ENCODE measurements at regions not wholly inside any gene's neighbourhood (a gene's known extent, or its start where the extent isn't known, plus 50 kb on each side); places are given as distances from the start of the nearest gene placed in this dataset.

DNA sequence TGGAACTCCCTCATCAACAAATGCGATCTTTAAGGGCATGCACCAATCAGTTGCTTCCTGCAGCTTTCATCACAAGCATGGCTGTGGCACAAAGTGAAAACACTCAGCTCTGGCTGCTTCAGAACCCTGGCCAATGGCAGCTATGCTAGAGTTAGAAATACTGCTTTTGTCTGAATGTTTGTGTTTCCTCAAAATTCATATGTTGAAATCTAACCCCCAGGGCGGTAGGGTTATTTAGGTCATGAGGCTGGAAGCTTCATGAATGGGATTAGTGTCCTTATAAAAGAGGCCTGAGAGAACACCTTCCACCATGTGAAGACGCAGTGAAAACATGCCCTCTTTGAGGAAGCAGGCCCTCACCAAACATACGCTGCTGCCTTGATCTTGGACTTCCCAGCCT is 453.9 kb downstream of the SNAPC1 start:
- Mint-ChIP-seq H3K27me3 (ENCODE audit: low read depth) (peaks cover 1% of the 10 kb centered on the region), H3K27ac (no peak overlapping the region), H3K4me1 (no peaks in the 10 kb centered on the region), H3K9me3 (no peaks in the 10 kb centered on the region), H3K36me3 (ENCODE audit: low read depth) (no peaks in the 10 kb centered on the region), H3K4me3 (no peak overlapping the region)
- TF ChIP-seq, protein P1, sequence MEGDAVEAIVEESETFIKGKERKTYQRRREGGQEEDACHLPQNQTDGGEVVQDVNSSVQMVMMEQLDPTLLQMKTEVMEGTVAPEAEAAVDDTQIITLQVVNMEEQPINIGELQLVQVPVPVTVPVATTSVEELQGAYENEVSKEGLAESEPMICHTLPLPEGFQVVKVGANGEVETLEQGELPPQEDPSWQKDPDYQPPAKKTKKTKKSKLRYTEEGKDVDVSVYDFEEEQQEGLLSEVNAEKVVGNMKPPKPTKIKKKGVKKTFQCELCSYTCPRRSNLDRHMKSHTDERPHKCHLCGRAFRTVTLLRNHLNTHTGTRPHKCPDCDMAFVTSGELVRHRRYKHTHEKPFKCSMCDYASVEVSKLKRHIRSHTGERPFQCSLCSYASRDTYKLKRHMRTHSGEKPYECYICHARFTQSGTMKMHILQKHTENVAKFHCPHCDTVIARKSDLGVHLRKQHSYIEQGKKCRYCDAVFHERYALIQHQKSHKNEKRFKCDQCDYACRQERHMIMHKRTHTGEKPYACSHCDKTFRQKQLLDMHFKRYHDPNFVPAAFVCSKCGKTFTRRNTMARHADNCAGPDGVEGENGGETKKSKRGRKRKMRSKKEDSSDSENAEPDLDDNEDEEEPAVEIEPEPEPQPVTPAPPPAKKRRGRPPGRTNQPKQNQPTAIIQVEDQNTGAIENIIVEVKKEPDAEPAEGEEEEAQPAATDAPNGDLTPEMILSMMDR (IDR thresholded peaks at IDR 0.05; ENCODE audit: unreplicated experiment in 3 of 3): no peak

DNA sequence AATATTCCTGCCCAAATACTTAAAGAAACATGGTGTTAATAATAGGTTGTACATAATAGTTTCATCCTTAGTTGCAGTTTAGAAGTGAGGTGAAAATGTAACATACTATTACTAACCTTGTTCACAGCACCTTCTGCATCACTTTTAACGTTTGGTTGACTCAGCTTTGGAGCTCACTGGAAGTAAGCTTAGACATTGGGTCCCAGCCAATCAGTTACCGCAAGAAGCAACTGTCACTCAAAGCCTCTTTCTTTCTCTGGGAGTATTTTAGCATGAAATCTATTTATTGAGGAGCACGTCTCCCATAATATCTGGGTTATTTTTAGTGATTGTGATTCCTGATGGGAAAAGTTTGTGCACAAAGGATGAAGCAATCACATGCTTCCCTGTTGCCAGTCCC is 472.6 kb downstream of the SNAPC1 start:
- no peaks in the 10 kb centered on the region for H3K36me3 Mint-ChIP-seq (ENCODE audit: low read depth)
- peaks cover 24% of the 10 kb centered on the region for H3K9me3 Mint-ChIP-seq
- H3K4me1 Mint-ChIP-seq: no peaks in the 10 kb centered on the region
- H3K4me3 Mint-ChIP-seq: no peak overlapping the region
- TF ChIP-seq, protein P1 (IDR thresholded peaks at IDR 0.05; ENCODE audit: unreplicated experiment in 3 of 3): no peak
- no peak overlapping the region for H3K27ac Mint-ChIP-seq
- peaks cover 3% of the 10 kb centered on the region for H3K27me3 Mint-ChIP-seq (ENCODE audit: low read depth)

- Mint-ChIP-seq H3K4me3 (no peak overlapping the region), H3K27ac (no peak overlapping the region), H3K27me3 (ENCODE audit: low read depth) (no peaks in the 10 kb centered on the region), H3K36me3 (ENCODE audit: low read depth) (no peaks in the 10 kb centered on the region), H3K9me3 (peaks cover 9% of the 10 kb centered on the region), H3K4me1 (no peaks in the 10 kb centered on the region)
- TF ChIP-seq, protein P1 (IDR thresholded peaks at IDR 0.05; ENCODE audit: unreplicated experiment in 3 of 3): no peak
Measured at GRCh38 chr14:62244221-62244620, 482.0 kb downstream of the SNAPC1 start.

- Mint-ChIP-seq H3K4me3 (no peak overlapping the region), H3K4me1 (no peaks in the 10 kb centered on the region), H3K27ac (no peak overlapping the region), H3K9me3 (peaks cover 9% of the 10 kb centered on the region), H3K36me3 (ENCODE audit: low read depth) (no peaks in the 10 kb centered on the region), H3K27me3 (ENCODE audit: low read depth) (peaks cover under 1% of the 10 kb centered on the region)
- TF ChIP-seq, protein P1 (IDR thresholded peaks at IDR 0.05; ENCODE audit: unreplicated experiment in 3 of 3): no peak
Measured at GRCh38 chr14:62247266-62247665, 485.0 kb downstream of the SNAPC1 start.

GRCh38 chr14:62251237-62251636 is 489.0 kb downstream of the SNAPC1 start:
- no peak overlapping the region for H3K27ac Mint-ChIP-seq
- H3K36me3 Mint-ChIP-seq (ENCODE audit: low read depth): no peaks in the 10 kb centered on the region
- TF ChIP-seq, protein P1 (IDR thresholded peaks at IDR 0.05; ENCODE audit: unreplicated experiment in 3 of 3): no peak
- H3K9me3 Mint-ChIP-seq: peaks cover 3% of the 10 kb centered on the region
- no peaks in the 10 kb centered on the region for H3K4me1 Mint-ChIP-seq
- H3K4me3 Mint-ChIP-seq: no peak overlapping the region
- H3K27me3 Mint-ChIP-seq (ENCODE audit: low read depth): peaks cover 3% of the 10 kb centered on the region

DNA sequence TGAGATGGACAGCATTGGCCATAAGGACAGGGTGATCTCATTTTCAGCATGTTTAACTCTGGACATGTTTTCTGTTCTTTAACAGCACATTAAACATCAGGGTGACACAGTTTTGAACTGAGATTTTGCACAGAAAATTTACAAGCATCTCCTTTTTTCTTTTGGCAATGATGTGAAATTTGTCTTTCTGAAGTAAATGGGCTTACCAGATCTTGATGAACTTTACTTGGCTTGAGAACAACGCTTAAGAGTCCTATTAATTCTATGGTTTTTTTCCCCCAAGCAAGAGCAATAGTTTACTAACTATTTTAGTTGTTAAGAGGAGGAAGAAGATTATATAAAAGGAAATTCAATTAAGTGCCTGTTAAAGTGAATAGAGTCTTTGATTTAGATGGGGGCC is 491.0 kb downstream of the SNAPC1 start:
- H3K9me3 Mint-ChIP-seq: no peaks in the 10 kb centered on the region

More for the DNA sequence above, 491.0 kb downstream of the SNAPC1 start:
- H3K4me3 Mint-ChIP-seq: no peak overlapping the region
- no peaks in the 10 kb centered on the region for H3K36me3 Mint-ChIP-seq (ENCODE audit: low read depth)
- TF ChIP-seq, protein P1 (IDR thresholded peaks at IDR 0.05; ENCODE audit: unreplicated experiment in 3 of 3): no peak
- H3K4me1 Mint-ChIP-seq: no peaks in the 10 kb centered on the region
- H3K27ac Mint-ChIP-seq: no peak overlapping the region
- peaks cover 3% of the 10 kb centered on the region for H3K27me3 Mint-ChIP-seq (ENCODE audit: low read depth)

All from nephron (organoid).